ENCODE measurements at regions not wholly inside any gene's neighbourhood (a gene's known extent, or its start where the extent isn't known, plus 50 kb on each side); places are given as distances from the start of the nearest gene placed in this dataset.

DNA sequence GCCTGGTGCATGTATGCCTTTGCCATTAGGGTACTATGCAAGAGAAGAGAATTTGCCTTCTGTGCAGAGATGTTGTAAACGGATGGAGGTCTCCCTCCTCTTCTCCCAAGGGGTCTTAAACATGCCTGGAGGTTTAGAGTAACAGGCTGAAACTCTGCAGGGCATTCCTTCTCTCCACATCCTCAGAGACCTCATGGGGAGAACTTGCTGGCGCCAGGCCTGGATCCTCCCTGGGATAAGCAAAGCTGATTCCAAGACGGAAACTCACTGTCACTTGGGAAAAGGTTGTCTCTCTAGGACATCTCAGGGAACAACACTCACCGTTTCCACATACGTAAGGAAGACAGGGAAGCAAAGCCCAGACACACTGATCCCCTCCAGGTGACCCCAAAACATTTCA is 76.9 kb upstream of the GPM6B start:
- H3K4me3 ChIP-seq (ENCODE audit: low read length), result no peak overlapping the region
- DNase-seq, result no peak
- no peak overlapping the region for H2AFZ ChIP-seq (ENCODE audit: low read length)
- H3K9ac ChIP-seq (ENCODE audit: low read length), result no peak overlapping the region
- H3K36me3 ChIP-seq (replicated peaks; ENCODE audit: insufficient read depth, low read length), result no peaks in the 10 kb centered on the region
- no peaks in the 10 kb centered on the region for H3K79me2 ChIP-seq (ENCODE audit: low read length)
- H3K4me1 ChIP-seq (ENCODE audit: low read length), result no peaks in the 10 kb centered on the region
- no peak overlapping the region for H3K4me2 ChIP-seq (ENCODE audit: low read depth, low read length)
- no peaks in the 10 kb centered on the region for H3K9me3 ChIP-seq (replicated peaks; ENCODE audit: insufficient read depth, low read length)
- H3K9me2 ChIP-seq (replicated peaks; ENCODE audit: insufficient read depth, low read length), result no peaks in the 10 kb centered on the region
- TF ChIP-seq EZH2 (optimal IDR thresholded peaks at IDR 0.05; ENCODE audit: low read depth, low read length), result no peak
- TF ChIP-seq, protein P1, sequence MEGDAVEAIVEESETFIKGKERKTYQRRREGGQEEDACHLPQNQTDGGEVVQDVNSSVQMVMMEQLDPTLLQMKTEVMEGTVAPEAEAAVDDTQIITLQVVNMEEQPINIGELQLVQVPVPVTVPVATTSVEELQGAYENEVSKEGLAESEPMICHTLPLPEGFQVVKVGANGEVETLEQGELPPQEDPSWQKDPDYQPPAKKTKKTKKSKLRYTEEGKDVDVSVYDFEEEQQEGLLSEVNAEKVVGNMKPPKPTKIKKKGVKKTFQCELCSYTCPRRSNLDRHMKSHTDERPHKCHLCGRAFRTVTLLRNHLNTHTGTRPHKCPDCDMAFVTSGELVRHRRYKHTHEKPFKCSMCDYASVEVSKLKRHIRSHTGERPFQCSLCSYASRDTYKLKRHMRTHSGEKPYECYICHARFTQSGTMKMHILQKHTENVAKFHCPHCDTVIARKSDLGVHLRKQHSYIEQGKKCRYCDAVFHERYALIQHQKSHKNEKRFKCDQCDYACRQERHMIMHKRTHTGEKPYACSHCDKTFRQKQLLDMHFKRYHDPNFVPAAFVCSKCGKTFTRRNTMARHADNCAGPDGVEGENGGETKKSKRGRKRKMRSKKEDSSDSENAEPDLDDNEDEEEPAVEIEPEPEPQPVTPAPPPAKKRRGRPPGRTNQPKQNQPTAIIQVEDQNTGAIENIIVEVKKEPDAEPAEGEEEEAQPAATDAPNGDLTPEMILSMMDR (IDR thresholded peaks at IDR 0.05; ENCODE audit: low read length), result no peak
- TF ChIP-seq EZH2phosphoT487 (IDR thresholded peaks at IDR 0.05; ENCODE audit: low read length), result no peak
- H3F3A ChIP-seq (ENCODE audit: insufficient read depth, low read length), result no peaks in the 10 kb centered on the region
- H3K27ac ChIP-seq (ENCODE audit: low read length), result no peak overlapping the region
- H3K27me3 ChIP-seq (replicated peaks; ENCODE audit: insufficient read depth, low read length), result no peaks in the 10 kb centered on the region
- no peaks in the 10 kb centered on the region for H4K20me1 ChIP-seq (ENCODE audit: insufficient read depth, low read length)

DNA sequence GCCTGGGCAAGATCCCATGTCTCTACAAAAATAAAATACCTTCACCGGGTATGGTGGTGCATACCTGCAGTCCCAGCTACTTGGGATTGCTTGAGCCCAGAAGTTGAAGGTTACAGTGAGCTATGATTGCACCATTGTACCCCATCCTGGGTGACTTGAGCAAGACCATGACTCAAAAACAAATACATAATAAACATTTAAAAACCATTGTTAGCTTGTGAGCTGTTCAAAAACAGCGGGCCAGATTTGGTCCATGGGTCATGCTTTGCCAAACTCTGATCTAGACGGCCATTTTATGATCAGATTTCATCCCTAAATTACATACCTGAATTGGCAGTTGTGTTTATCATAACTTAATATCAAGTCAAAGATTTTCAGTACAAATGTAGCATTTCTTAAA is 76.0 kb upstream of the GPM6B start:
- H3K9me3 ChIP-seq (replicated peaks; ENCODE audit: insufficient read depth, low read length), result no peaks in the 10 kb centered on the region
- H3F3A ChIP-seq (ENCODE audit: insufficient read depth, low read length), result no peaks in the 10 kb centered on the region
- DNase-seq, result no peak
- no peak overlapping the region for H3K4me2 ChIP-seq (ENCODE audit: low read depth, low read length)
- H2AFZ ChIP-seq (ENCODE audit: low read length), result no peak overlapping the region
- H3K27me3 ChIP-seq (replicated peaks; ENCODE audit: insufficient read depth, low read length), result no peaks in the 10 kb centered on the region
- H3K9me2 ChIP-seq (replicated peaks; ENCODE audit: insufficient read depth, low read length), result no peaks in the 10 kb centered on the region
- no peak overlapping the region for H3K9ac ChIP-seq (ENCODE audit: low read length)
- no peak for TF ChIP-seq EZH2phosphoT487 (IDR thresholded peaks at IDR 0.05; ENCODE audit: low read length)
- no peak for TF ChIP-seq EZH2 (optimal IDR thresholded peaks at IDR 0.05; ENCODE audit: low read depth, low read length)
- H3K4me3 ChIP-seq (ENCODE audit: low read length), result no peak overlapping the region
- H3K79me2 ChIP-seq (ENCODE audit: low read length), result no peaks in the 10 kb centered on the region
- no peaks in the 10 kb centered on the region for H3K4me1 ChIP-seq (ENCODE audit: low read length)
- H4K20me1 ChIP-seq (ENCODE audit: insufficient read depth, low read length), result no peaks in the 10 kb centered on the region
- H3K27ac ChIP-seq (ENCODE audit: low read length), result no peak overlapping the region
- no peaks in the 10 kb centered on the region for H3K36me3 ChIP-seq (replicated peaks; ENCODE audit: insufficient read depth, low read length)

DNA sequence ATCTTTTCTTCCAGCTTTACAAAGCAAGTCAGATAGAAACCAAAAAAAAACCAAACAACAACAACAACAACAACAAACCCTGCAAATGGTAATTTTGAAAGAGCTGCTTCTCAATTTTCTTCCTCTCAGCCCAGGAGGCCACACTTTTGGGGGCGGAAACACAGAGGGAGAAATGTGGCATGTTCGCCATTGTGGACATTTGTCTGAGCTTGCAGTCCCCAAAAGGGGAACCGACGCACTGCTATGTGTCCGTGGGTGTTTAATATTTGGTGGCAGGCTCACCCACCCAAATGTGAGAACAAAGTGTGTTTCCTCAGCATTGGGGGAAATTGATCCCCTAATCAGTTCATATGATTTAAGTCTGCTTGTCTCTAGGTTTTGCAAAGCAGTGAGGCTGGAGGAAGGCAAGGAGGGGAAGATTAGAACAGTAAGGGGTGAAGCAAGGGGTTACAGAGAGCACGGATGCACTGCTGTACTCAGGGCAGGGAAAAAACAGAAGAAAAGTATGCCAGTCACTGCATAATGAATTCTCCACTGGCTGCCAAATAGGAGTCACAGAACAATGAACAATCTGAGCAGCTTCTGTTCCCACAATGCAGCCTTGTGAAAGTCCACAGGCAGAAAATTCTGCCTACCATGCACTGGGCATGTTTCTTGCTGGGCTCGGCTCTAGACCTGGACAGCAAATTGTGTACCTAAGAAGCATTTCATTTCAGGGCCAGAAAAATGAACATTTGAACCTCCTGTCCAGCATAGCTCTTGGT is 74.7 kb upstream of the GPM6B start:
- H2AFZ ChIP-seq (ENCODE audit: low read length), result no peak overlapping the region
- H4K20me1 ChIP-seq (ENCODE audit: insufficient read depth, low read length), result no peaks in the 10 kb centered on the region
- no peaks in the 10 kb centered on the region for H3F3A ChIP-seq (ENCODE audit: insufficient read depth, low read length)
- no peaks in the 10 kb centered on the region for H3K9me2 ChIP-seq (replicated peaks; ENCODE audit: insufficient read depth, low read length)
- H3K4me1 ChIP-seq (ENCODE audit: low read length), result no peaks in the 10 kb centered on the region
- no peaks in the 10 kb centered on the region for H3K79me2 ChIP-seq (ENCODE audit: low read length)
- H3K27ac ChIP-seq (ENCODE audit: low read length), result no peak overlapping the region
- H3K36me3 ChIP-seq (replicated peaks; ENCODE audit: insufficient read depth, low read length), result no peaks in the 10 kb centered on the region
- H3K4me2 ChIP-seq (ENCODE audit: low read depth, low read length), result no peak overlapping the region
- DNase-seq, result no peak
- H3K9ac ChIP-seq (ENCODE audit: low read length), result no peak overlapping the region
- no peak for TF ChIP-seq EZH2 (optimal IDR thresholded peaks at IDR 0.05; ENCODE audit: low read depth, low read length)
- no peak overlapping the region for H3K4me3 ChIP-seq (ENCODE audit: low read length)
- H3K27me3 ChIP-seq (replicated peaks; ENCODE audit: insufficient read depth, low read length), result no peaks in the 10 kb centered on the region
- H3K9me3 ChIP-seq (replicated peaks; ENCODE audit: insufficient read depth, low read length), result no peaks in the 10 kb centered on the region

DNA sequence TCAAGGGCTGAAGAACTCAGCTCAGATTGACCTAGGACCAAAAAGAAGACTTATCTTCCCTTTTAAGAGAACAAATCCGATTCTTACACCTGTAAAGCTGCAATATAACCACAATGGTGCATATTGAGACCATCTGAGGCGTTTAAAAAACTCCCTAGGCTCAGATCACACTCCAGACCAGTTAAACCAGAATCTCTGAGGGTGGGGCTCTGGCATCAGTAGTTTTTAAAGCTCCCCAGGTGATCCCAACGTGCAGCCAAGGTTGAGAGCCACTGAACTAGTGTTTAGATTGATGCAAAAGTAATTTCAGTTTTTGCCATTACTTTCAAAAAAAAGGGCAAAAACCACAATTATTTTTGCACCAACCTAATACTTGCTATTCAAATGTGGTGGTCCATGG is 73.9 kb upstream of the GPM6B start:
- Histone ChIP-seq H3K9ac (ENCODE audit: low read length) (no peak overlapping the region), H3K4me1 (ENCODE audit: low read length) (no peaks in the 10 kb centered on the region), H4K20me1 (ENCODE audit: insufficient read depth, low read length) (no peaks in the 10 kb centered on the region), H3K4me2 (ENCODE audit: low read depth, low read length) (no peak overlapping the region), H3K27me3 (replicated peaks; ENCODE audit: insufficient read depth, low read length) (no peaks in the 10 kb centered on the region), H3K36me3 (replicated peaks; ENCODE audit: insufficient read depth, low read length) (no peaks in the 10 kb centered on the region), H3K27ac (ENCODE audit: low read length) (no peak overlapping the region), H3K79me2 (ENCODE audit: low read length) (no peaks in the 10 kb centered on the region), H3K9me3 (replicated peaks; ENCODE audit: insufficient read depth, low read length) (no peaks in the 10 kb centered on the region), H2AFZ (ENCODE audit: low read length) (no peak overlapping the region), H3K4me3 (ENCODE audit: low read length) (no peak overlapping the region), H3K9me2 (replicated peaks; ENCODE audit: insufficient read depth, low read length) (no peaks in the 10 kb centered on the region), H3F3A (ENCODE audit: insufficient read depth, low read length) (no peaks in the 10 kb centered on the region)
- TF ChIP-seq EZH2 (optimal IDR thresholded peaks at IDR 0.05; ENCODE audit: low read depth, low read length) (no peak), EZH2phosphoT487 (IDR thresholded peaks at IDR 0.05; ENCODE audit: low read length) (no peak)
- TF ChIP-seq, protein P1 (IDR thresholded peaks at IDR 0.05; ENCODE audit: low read length), result no peak
- no peak for DNase-seq

Data from MM.1S (cell line).